ENCODE measurements at regions not wholly inside any gene's neighbourhood (a gene's known extent, or its start where the extent isn't known, plus 50 kb on each side); places are given as distances from the start of the nearest gene placed in this dataset.

GRCh38 chr12:69056743-69057515 lies 124.0 kb upstream of the CPM start:
- TF ChIP-seq CTCF (IDR thresholded peaks at IDR 0.05; ENCODE audit: control extremely low read depth in 1 of 3, insufficient read depth in 1 of 3, low read depth in 1 of 3, low read length in 3 of 3) (no peak), FOSL1 (IDR thresholded peaks at IDR 0.05; ENCODE audit: insufficient read depth, low read depth, low read length) (no peak), YY1 (IDR thresholded peaks at IDR 0.05; ENCODE audit: low read depth, low read length) (no peak), EZH2 (IDR thresholded peaks at IDR 0.05; ENCODE audit: low read depth, low read length, severe bottlenecking) (no peak), POLR2A (IDR thresholded peaks at IDR 0.05; ENCODE audit: control extremely low read depth in 1 of 2, low read depth in 2 of 2, low read length in 2 of 2) (no peak)
